ENCODE measurements at regions not wholly inside any gene's neighbourhood (a gene's known extent, or its start where the extent isn't known, plus 50 kb on each side); places are given as distances from the start of the nearest gene placed in this dataset.

DNA sequence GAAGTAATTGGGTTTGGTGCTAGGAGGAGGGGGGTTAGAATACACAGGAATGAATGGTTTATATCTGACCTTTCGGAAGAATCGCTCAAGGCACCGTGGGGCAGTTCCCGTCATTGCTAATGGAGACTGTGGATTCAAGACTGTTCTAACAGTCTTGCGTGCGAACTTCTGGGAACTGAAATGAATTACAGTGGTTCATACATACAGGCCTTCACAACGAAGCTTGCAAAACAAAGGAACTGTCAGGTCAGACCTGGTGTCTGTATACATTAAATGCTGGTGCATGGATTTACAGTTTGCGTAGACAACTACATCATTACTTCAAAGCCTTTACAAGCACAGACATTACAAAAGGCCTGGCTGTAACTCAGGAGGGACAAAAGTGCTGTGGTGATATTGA is 983.9 kb downstream of the CDH11 start:
- H4K20me1 ChIP-seq (ENCODE audit: control insufficient read depth, extremely low read depth, insufficient read depth, low read length), result no peaks in the 10 kb centered on the region
- FAIRE-seq, result no peak
- dilution Hi-C loops (cut with MboI; ENCODE audit: extremely low pct_ligation_motif_present, low sequenced_read_pairs), result no loop called here

GRCh38 chr16:64136743-64137142 is 985.1 kb downstream of the CDH11 start:
- Histone ChIP-seq H3K4me1 (ENCODE audit: control insufficient read depth, extremely low read depth, insufficient read depth, low read length) (no peaks in the 10 kb centered on the region), H3K9me1 (ENCODE audit: control insufficient read depth, extremely low read depth, insufficient read depth, low read length) (no peaks in the 10 kb centered on the region), H3K4me3 (ENCODE audit: control insufficient read depth in 2 of 3, extremely low read depth in 1 of 3, insufficient read depth in 2 of 3, low read depth in 1 of 3, low read length in 3 of 3) (no peak overlapping the region), H3K9ac (ENCODE audit: control insufficient read depth, extremely low read depth, insufficient read depth, low read length) (no peak overlapping the region), H3K4me2 (ENCODE audit: control insufficient read depth, extremely low read depth, insufficient read depth, low read depth, low read length) (no peak overlapping the region), H3K27me3 (ENCODE audit: control insufficient read depth, extremely low read depth, insufficient read depth, low read length) (no peaks in the 10 kb centered on the region), H2AFZ (ENCODE audit: control insufficient read depth, low read length) (no peak overlapping the region), H3K36me3 (ENCODE audit: control insufficient read depth in 2 of 2, extremely low read depth in 1 of 2, insufficient read depth in 2 of 2, low read length in 2 of 2) (no peaks in the 10 kb centered on the region), H3K9me3 (ENCODE audit: control insufficient read depth, low read depth, low read length) (no peaks in the 10 kb centered on the region), H4K20me1 (ENCODE audit: control insufficient read depth, extremely low read depth, insufficient read depth, low read length) (no peaks in the 10 kb centered on the region), H3K27ac (ENCODE audit: control insufficient read depth, insufficient read depth, low read length) (no peak overlapping the region), H3K79me2 (ENCODE audit: control insufficient read depth, insufficient read depth, low read length) (no peaks in the 10 kb centered on the region)
- TF ChIP-seq CTCF (optimal IDR thresholded peaks at IDR 0.05 in 1 of 3, IDR thresholded peaks at IDR 0.05 in 1 of 3, conservative IDR thresholded peaks at IDR 0.05 in 1 of 3; ENCODE audit: extremely low read depth in 1 of 3, insufficient read depth in 2 of 3, low read length in 3 of 3) (no peak), EZH2 (IDR thresholded peaks at IDR 0.05; ENCODE audit: low read length) (no peak)
- FAIRE-seq, result no peak
- dilution Hi-C loops (cut with MboI; ENCODE audit: extremely low pct_ligation_motif_present, low sequenced_read_pairs), result no loop called here
- no peak for DNase-seq (ENCODE audit: low read depth, low spot score)

More for the DNA sequence above, 983.9 kb downstream of the CDH11 start:
- no peaks in the 10 kb centered on the region for H3K9me3 ChIP-seq (ENCODE audit: control insufficient read depth, low read depth, low read length)
- H3K4me2 ChIP-seq (ENCODE audit: control insufficient read depth, extremely low read depth, insufficient read depth, low read depth, low read length), result no peak overlapping the region
- no peak overlapping the region for H2AFZ ChIP-seq (ENCODE audit: control insufficient read depth, low read length)
- H3K4me1 ChIP-seq (ENCODE audit: control insufficient read depth, extremely low read depth, insufficient read depth, low read length), result no peaks in the 10 kb centered on the region
- H3K27ac ChIP-seq (ENCODE audit: control insufficient read depth, insufficient read depth, low read length), result no peak overlapping the region
- no peak overlapping the region for H3K4me3 ChIP-seq (ENCODE audit: control insufficient read depth in 2 of 3, extremely low read depth in 1 of 3, insufficient read depth in 2 of 3, low read depth in 1 of 3, low read length in 3 of 3)
- H3K79me2 ChIP-seq (ENCODE audit: control insufficient read depth, insufficient read depth, low read length), result no peaks in the 10 kb centered on the region
- no peak overlapping the region for H3K9ac ChIP-seq (ENCODE audit: control insufficient read depth, extremely low read depth, insufficient read depth, low read length)
- H3K36me3 ChIP-seq (ENCODE audit: control insufficient read depth in 2 of 2, extremely low read depth in 1 of 2, insufficient read depth in 2 of 2, low read length in 2 of 2), result no peaks in the 10 kb centered on the region
- no peaks in the 10 kb centered on the region for H3K9me1 ChIP-seq (ENCODE audit: control insufficient read depth, extremely low read depth, insufficient read depth, low read length)
- no peak for TF ChIP-seq EZH2 (IDR thresholded peaks at IDR 0.05; ENCODE audit: low read length)
- TF ChIP-seq CTCF (optimal IDR thresholded peaks at IDR 0.05 in 1 of 3, IDR thresholded peaks at IDR 0.05 in 1 of 3, conservative IDR thresholded peaks at IDR 0.05 in 1 of 3; ENCODE audit: extremely low read depth in 1 of 3, insufficient read depth in 2 of 3, low read length in 3 of 3), result no peak
- no peaks in the 10 kb centered on the region for H3K27me3 ChIP-seq (ENCODE audit: control insufficient read depth, extremely low read depth, insufficient read depth, low read length)
- DNase-seq (ENCODE audit: low read depth, low spot score), result no peak

Data from keratinocyte (primary cell).